HL-60 (cell line): ENCODE measurements at regions not wholly inside any gene's neighbourhood (a gene's known extent, or its start where the extent isn't known, plus 50 kb on each side); places are given as distances from the start of the nearest gene placed in this dataset.

ENCODE experiments used
- CTCF ChIP-seq: IDR thresholded peaks from one replicate; pipeline ENCODE4 v1.5.1; 2011; ENCODE audit warnings: low read length, control low read depth, inconsistent platforms; ENCODE audit not compliant: insufficient read depth
- POLR2AphosphoS5 ChIP-seq: IDR thresholded peaks from 2 replicates; pipeline ENCODE4 v1.6.1; 2012; ENCODE audit warnings: low read depth

GRCh38 chr18:26700201-26700600 is 151.8 kb upstream of the KCTD1 start:
- TF ChIP-seq POLR2AphosphoS5 (no peak), CTCF (no peak)
